ENCODE measurements at regions not wholly inside any gene's neighbourhood (a gene's known extent, or its start where the extent isn't known, plus 50 kb on each side); places are given as distances from the start of the nearest gene placed in this dataset.

DNA sequence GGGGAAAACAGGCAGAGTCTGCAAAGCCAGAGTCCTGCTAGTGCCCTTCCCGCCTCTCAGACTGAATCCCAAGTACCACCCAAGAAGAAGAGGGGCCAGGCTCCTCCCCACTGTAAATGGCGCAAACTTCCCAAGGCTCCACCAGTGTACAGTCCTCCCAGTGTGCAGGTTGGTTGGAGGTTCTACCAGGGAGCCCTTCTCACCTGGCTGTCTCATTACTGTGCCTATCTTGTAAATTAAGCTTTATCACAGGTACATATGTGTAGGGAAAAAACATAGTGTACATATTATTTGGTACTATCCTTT lies 189.7 kb downstream of the FSCB start:
- TF ChIP-seq, protein P1, sequence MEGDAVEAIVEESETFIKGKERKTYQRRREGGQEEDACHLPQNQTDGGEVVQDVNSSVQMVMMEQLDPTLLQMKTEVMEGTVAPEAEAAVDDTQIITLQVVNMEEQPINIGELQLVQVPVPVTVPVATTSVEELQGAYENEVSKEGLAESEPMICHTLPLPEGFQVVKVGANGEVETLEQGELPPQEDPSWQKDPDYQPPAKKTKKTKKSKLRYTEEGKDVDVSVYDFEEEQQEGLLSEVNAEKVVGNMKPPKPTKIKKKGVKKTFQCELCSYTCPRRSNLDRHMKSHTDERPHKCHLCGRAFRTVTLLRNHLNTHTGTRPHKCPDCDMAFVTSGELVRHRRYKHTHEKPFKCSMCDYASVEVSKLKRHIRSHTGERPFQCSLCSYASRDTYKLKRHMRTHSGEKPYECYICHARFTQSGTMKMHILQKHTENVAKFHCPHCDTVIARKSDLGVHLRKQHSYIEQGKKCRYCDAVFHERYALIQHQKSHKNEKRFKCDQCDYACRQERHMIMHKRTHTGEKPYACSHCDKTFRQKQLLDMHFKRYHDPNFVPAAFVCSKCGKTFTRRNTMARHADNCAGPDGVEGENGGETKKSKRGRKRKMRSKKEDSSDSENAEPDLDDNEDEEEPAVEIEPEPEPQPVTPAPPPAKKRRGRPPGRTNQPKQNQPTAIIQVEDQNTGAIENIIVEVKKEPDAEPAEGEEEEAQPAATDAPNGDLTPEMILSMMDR (IDR thresholded peaks at IDR 0.05) = no peak
- no peak for TF ChIP-seq POLR2AphosphoS5 (IDR thresholded peaks at IDR 0.05; ENCODE audit: low read depth, low read length)
- no peak for TF ChIP-seq REST (IDR thresholded peaks at IDR 0.05; ENCODE audit: insufficient read depth in 1 of 2, low read depth in 2 of 2, low read length in 1 of 2)
- no peak for TF ChIP-seq SIN3A (IDR thresholded peaks at IDR 0.05; ENCODE audit: borderline replicate concordance, insufficient read depth, low read depth, low read length)

Data from Panc1 (cell line).